ENCODE measurements at regions not wholly inside any gene's neighbourhood (a gene's known extent, or its start where the extent isn't known, plus 50 kb on each side); places are given as distances from the start of the nearest gene placed in this dataset.

GRCh38 chr1:187853505-187853904 is 1024.8 kb downstream of the PLA2G4A start:
- WGBS, 5 donors = 90 to 94% (median 91%) methylated on average over 2 of the region's 2 CpGs
- no peaks in the 10 kb centered on the region for H3K4me1 ChIP-seq
- peaks cover 0 to 20% (median 0%) of the 10 kb centered on the region in 8 donors for H3K9me3 ChIP-seq
- no peak for DNase-seq
- TF ChIP-seq CTCF (IDR thresholded peaks at IDR 0.05 in 8 of 11, conservative IDR thresholded peaks at IDR 0.05 in 3 of 11) (no peak), POLR2AphosphoS5 (IDR thresholded peaks at IDR 0.05) (no peak), POLR2A (IDR thresholded peaks at IDR 0.05) (no peak)
- H3K4me3 ChIP-seq = no peak overlapping the region
- no peaks in the 10 kb centered on the region for H3K27me3 ChIP-seq (replicated peaks in 1 of 7)
- no peaks in the 10 kb centered on the region for H3K36me3 ChIP-seq
- no peak overlapping the region for H3K27ac ChIP-seq
- intact Hi-C loops (cut with DNase I; ENCODE audit: low total_unique reads) = no loop called here

GRCh38 chr1:187854457-187854856 is 1025.7 kb downstream of the PLA2G4A start:
- intact Hi-C loops (cut with DNase I; ENCODE audit: low total_unique reads) = no loop called here
- H3K27ac ChIP-seq = no peak overlapping the region
- no peaks in the 10 kb centered on the region for H3K36me3 ChIP-seq
- H3K4me1 ChIP-seq = no peaks in the 10 kb centered on the region
- no peak for TF ChIP-seq POLR2A (IDR thresholded peaks at IDR 0.05)
- no peak for TF ChIP-seq POLR2AphosphoS5 (IDR thresholded peaks at IDR 0.05)
- TF ChIP-seq CTCF (IDR thresholded peaks at IDR 0.05 in 8 of 11, conservative IDR thresholded peaks at IDR 0.05 in 3 of 11) = no peak
- no peaks in the 10 kb centered on the region for H3K27me3 ChIP-seq (replicated peaks in 1 of 7)
- H3K4me3 ChIP-seq = no peak overlapping the region
- WGBS, 5 donors = 52 to 76% (median 71%) methylated on average over 2 of the region's 2 CpGs
- DNase-seq = no peak
- H3K9me3 ChIP-seq = peaks cover 0 to 20% (median 0%) of the 10 kb centered on the region in 8 donors

- WGBS, 5 donors = 47 to 69% (median 55%) methylated on average over 1 of the region's 1 CpG
- no peak for DNase-seq
- Histone ChIP-seq H3K4me3 (no peak overlapping the region), H3K36me3 (no peaks in the 10 kb centered on the region), H3K27ac (no peak overlapping the region), H3K4me1 (no peaks in the 10 kb centered on the region), H3K9me3 (no peaks in the 10 kb centered on the region), H3K27me3 (replicated peaks in 1 of 7) (no peaks in the 10 kb centered on the region)
- intact Hi-C loops (cut with DNase I; ENCODE audit: low total_unique reads) = no loop called here
- no peak for TF ChIP-seq CTCF (IDR thresholded peaks at IDR 0.05 in 8 of 11, conservative IDR thresholded peaks at IDR 0.05 in 3 of 11)
- TF ChIP-seq POLR2AphosphoS5 (IDR thresholded peaks at IDR 0.05) = no peak
- no peak for TF ChIP-seq POLR2A (IDR thresholded peaks at IDR 0.05)
Observed at GRCh38 chr1:187862506-187862905, 1033.8 kb downstream of the PLA2G4A start.

GRCh38 chr1:187870552-187870951 is 1041.8 kb downstream of the PLA2G4A start:
- Histone ChIP-seq H3K4me1 (no peaks in the 10 kb centered on the region), H3K27me3 (replicated peaks in 1 of 7) (no peaks in the 10 kb centered on the region), H3K27ac (no peak overlapping the region), H3K36me3 (no peaks in the 10 kb centered on the region), H3K9me3 (peaks cover 0 to 11% (median 1%) of the 10 kb centered on the region in 8 donors), H3K4me3 (no peak overlapping the region)
- intact Hi-C loops (cut with DNase I; ENCODE audit: low total_unique reads) = no loop called here
- TF ChIP-seq CTCF (IDR thresholded peaks at IDR 0.05 in 8 of 11, conservative IDR thresholded peaks at IDR 0.05 in 3 of 11) (no peak), POLR2AphosphoS5 (IDR thresholded peaks at IDR 0.05) (no peak), POLR2A (IDR thresholded peaks at IDR 0.05) (no peak)
- WGBS, 5 donors = 68 to 84% (median 80%) methylated on average over 1 of the region's 1 CpG
- no peak for DNase-seq
